GM12891 (cell line): ENCODE measurements at regions not wholly inside any gene's neighbourhood (a gene's known extent, or its start where the extent isn't known, plus 50 kb on each side); places are given as distances from the start of the nearest gene placed in this dataset.

Experiments
- POLR2A ChIP-seq: IDR thresholded peaks from 2 replicates; pipeline ENCODE4 v1.6.1; 2011; ENCODE audit warnings: low read depth, low read length, control low read depth
- SPI1 ChIP-seq: IDR thresholded peaks from 2 replicates; pipeline ENCODE4 v1.6.1; 2011; ENCODE audit warnings: low read depth, low read length, control low read depth
- TAF1 ChIP-seq: IDR thresholded peaks from 2 replicates; pipeline ENCODE4 v1.6.1; 2011; ENCODE audit warnings: low read depth, low read length, control low read depth

GRCh38 chr10:10677479-10677878 lies 340.2 kb upstream of the CELF2 start:
- TF ChIP-seq TAF1 (no peak), POLR2A (no peak), SPI1 (no peak)
